Natural killer cell treated with Interleukin-12 subunit alpha and Interleukin-12 subunit beta and Interleukin-15 and Interleukin-18, amount 100 ng/mL, for 72 hours (primary cell): ENCODE measurements at regions not wholly inside any gene's neighbourhood (a gene's known extent, or its start where the extent isn't known, plus 50 kb on each side); places are given as distances from the start of the nearest gene placed in this dataset.

Source experiments
- ATAC-seq, 2 donors: fragments of 150-1000 bp; cut with Tn5 transposase in 1 of 2; sonication (Bioruptor Pico), chemical (Tn5 transposase) in 1 of 2; 2 replicates each; pipeline ENCODE4 v1.10.0; 2021
- DNase-seq: peaks from one replicate; pipeline ENCODE4 v3.0.0; 2022; ENCODE audit warnings: low spot score
- H3K27ac Mint-ChIP-seq, 2 donors: 1 replicate in 1 of 2; 2 replicates in 1 of 2; pipeline ENCODE4 v1.8.0; 2022; ENCODE audit warnings: mixed read lengths in 2 of 2, mild to moderate bottlenecking in 1 of 2, moderate library complexity in 1 of 2
- H3K27me3 Mint-ChIP-seq, 2 donors: 1 replicate in 1 of 2; 2 replicates in 1 of 2; pipeline ENCODE4 v1.8.0; 2022; ENCODE audit warnings: mixed read lengths in 2 of 2
- H3K36me3 Mint-ChIP-seq: one replicate; pipeline ENCODE4 v1.8.0; 2022; ENCODE audit warnings: mixed read lengths
- H3K4me1 Mint-ChIP-seq, 2 donors: 1 replicate in 1 of 2; 2 replicates in 1 of 2; pipeline ENCODE4 v1.8.0; 2022; ENCODE audit warnings: low read depth in 2 of 2, mixed read lengths in 2 of 2, mild to moderate bottlenecking in 1 of 2
- H3K4me3 Mint-ChIP-seq: one replicate; pipeline ENCODE4 v1.8.0; 2022; ENCODE audit warnings: mixed read lengths
- H3K9me3 Mint-ChIP-seq: 2 replicates; pipeline ENCODE4 v1.8.0; 2022; ENCODE audit warnings: mixed read lengths

- no peaks in the 10 kb centered on the region for H3K27me3 Mint-ChIP-seq
- ATAC-seq (no peak), DNase-seq (no peak)
- H3K4me3 Mint-ChIP-seq = no peak overlapping the region
- H3K9me3 Mint-ChIP-seq = peaks cover 10% of the 10 kb centered on the region
- H3K36me3 Mint-ChIP-seq = peaks cover 4% of the 10 kb centered on the region
- H3K4me1 Mint-ChIP-seq = no peaks in the 10 kb centered on the region
- no peak overlapping the region for H3K27ac Mint-ChIP-seq
These were observed 121.1 kb downstream of the HDGFL1 start for GRCh38 chr6:22690446-22690845.

- H3K36me3 Mint-ChIP-seq = no peaks in the 10 kb centered on the region
- no peak overlapping the region for H3K4me3 Mint-ChIP-seq
- no peaks in the 10 kb centered on the region for H3K4me1 Mint-ChIP-seq
- peaks cover 4% of the 10 kb centered on the region for H3K9me3 Mint-ChIP-seq
- no peak for ATAC-seq
- no peak for DNase-seq
- no peaks in the 10 kb centered on the region for H3K27me3 Mint-ChIP-seq
- no peak overlapping the region for H3K27ac Mint-ChIP-seq
These were observed 124.8 kb downstream of the HDGFL1 start for GRCh38 chr6:22694092-22694724.

GRCh38 chr6:22696481-22696880 lies 127.1 kb downstream of the HDGFL1 start:
- H3K27me3 Mint-ChIP-seq = no peaks in the 10 kb centered on the region
- peaks cover 8% of the 10 kb centered on the region for H3K9me3 Mint-ChIP-seq
- H3K27ac Mint-ChIP-seq = no peak overlapping the region
- H3K4me1 Mint-ChIP-seq = no peaks in the 10 kb centered on the region
- DNase-seq (no peak), ATAC-seq (no peak)
- H3K4me3 Mint-ChIP-seq = no peak overlapping the region
- no peaks in the 10 kb centered on the region for H3K36me3 Mint-ChIP-seq

GRCh38 chr6:22697306-22697705 lies 127.9 kb downstream of the HDGFL1 start:
- ATAC-seq (no peak), DNase-seq (no peak)
- Mint-ChIP-seq H3K36me3 (peaks cover under 1% of the 10 kb centered on the region), H3K27ac (no peak overlapping the region), H3K4me3 (no peak overlapping the region), H3K9me3 (peaks cover 11% of the 10 kb centered on the region), H3K4me1 (no peaks in the 10 kb centered on the region), H3K27me3 (no peaks in the 10 kb centered on the region)

- H3K4me1 Mint-ChIP-seq = no peaks in the 10 kb centered on the region
- H3K27ac Mint-ChIP-seq = no peak overlapping the region
- H3K9me3 Mint-ChIP-seq = peaks cover 11% of the 10 kb centered on the region
- ATAC-seq (no peak), DNase-seq (no peak)
- H3K27me3 Mint-ChIP-seq = no peaks in the 10 kb centered on the region
- H3K4me3 Mint-ChIP-seq = no peak overlapping the region
- H3K36me3 Mint-ChIP-seq = peaks cover 5% of the 10 kb centered on the region
These were observed 129.8 kb downstream of the HDGFL1 start for GRCh38 chr6:22699151-22699550.

DNA sequence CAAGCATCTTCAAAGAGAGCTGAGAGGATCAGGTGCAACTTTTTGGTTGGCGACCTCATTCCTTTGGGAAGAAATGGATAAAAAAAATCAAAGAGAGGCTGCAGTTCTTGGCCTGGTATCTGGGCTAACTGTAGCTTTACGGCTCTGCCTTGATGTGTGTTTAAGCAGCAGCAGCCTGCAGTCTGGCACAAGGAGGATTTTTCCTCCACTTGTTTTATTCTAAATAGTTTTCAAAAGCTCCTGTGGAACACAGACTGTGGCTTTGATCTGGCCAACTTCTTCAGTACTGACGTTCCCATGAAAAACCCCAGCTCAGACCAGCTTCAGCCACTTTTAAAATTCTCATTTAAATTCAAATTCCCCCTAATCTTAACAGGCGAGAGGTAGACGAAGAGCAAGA lies 137.3 kb downstream of the HDGFL1 start:
- Mint-ChIP-seq H3K36me3 (peaks cover 5% of the 10 kb centered on the region), H3K27ac (no peak overlapping the region), H3K27me3 (no peaks in the 10 kb centered on the region), H3K9me3 (peaks cover 7% of the 10 kb centered on the region), H3K4me3 (no peak overlapping the region), H3K4me1 (no peaks in the 10 kb centered on the region)
- DNase-seq = no peak
- no peak for ATAC-seq

DNA sequence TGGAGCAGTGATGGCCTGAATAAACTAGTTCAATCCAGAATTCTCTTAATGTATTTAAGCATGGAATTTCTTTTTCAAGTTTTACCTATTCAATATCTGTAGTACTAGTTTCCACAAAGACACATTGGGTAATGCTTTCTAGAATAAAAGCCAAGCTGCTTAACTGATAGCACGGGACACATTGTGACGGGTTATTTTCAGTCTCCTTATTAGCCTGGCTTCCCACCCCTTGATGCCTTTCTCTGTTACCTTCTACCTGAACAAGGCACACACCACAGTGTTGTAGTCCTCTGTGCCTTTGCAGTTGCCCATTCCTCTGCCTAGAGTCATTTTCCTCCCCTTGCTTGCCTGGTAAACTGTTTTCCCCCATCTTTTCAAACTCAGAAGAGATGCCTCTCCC lies 139.1 kb downstream of the HDGFL1 start:
- Mint-ChIP-seq H3K4me1 (no peaks in the 10 kb centered on the region), H3K4me3 (no peak overlapping the region), H3K27ac (no peak overlapping the region), H3K9me3 (peaks cover 5% of the 10 kb centered on the region), H3K36me3 (no peaks in the 10 kb centered on the region), H3K27me3 (no peaks in the 10 kb centered on the region)
- ATAC-seq (no peak), DNase-seq (no peak)

GRCh38 chr6:22709803-22710202 lies 140.4 kb downstream of the HDGFL1 start:
- ATAC-seq = no peak
- H3K27ac Mint-ChIP-seq = no peak overlapping the region

DNA sequence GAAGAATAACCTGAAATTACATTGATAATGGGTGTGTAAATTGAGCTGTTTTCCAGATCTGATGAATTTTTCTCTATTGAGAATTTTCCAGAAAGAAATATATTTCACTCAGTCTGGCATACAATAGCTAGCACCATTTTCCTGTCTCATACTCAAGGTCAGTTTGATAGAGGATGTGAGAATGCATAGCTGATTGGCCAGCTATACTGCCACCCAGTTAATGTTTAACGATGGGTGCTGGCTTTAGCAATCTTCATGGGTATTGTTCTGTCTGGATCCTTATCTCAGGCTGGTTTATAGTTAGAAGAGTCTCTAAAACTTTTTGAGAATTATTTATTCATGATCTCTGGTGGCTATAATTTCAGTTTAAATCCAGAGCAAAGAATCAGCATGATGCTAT lies 147.4 kb downstream of the HDGFL1 start:
- Mint-ChIP-seq H3K36me3 (no peaks in the 10 kb centered on the region), H3K27ac (no peak overlapping the region), H3K4me3 (no peak overlapping the region), H3K27me3 (no peaks in the 10 kb centered on the region), H3K9me3 (peaks cover 9% of the 10 kb centered on the region), H3K4me1 (no peaks in the 10 kb centered on the region)
- ATAC-seq = no peak
- DNase-seq = no peak

More at GRCh38 chr6:22709803-22710202, 140.4 kb downstream of the HDGFL1 start:
- Mint-ChIP-seq H3K36me3 (no peaks in the 10 kb centered on the region), H3K4me1 (no peaks in the 10 kb centered on the region), H3K27me3 (no peaks in the 10 kb centered on the region), H3K9me3 (peaks cover 5% of the 10 kb centered on the region), H3K4me3 (no peak overlapping the region)
- no peak for DNase-seq

DNA sequence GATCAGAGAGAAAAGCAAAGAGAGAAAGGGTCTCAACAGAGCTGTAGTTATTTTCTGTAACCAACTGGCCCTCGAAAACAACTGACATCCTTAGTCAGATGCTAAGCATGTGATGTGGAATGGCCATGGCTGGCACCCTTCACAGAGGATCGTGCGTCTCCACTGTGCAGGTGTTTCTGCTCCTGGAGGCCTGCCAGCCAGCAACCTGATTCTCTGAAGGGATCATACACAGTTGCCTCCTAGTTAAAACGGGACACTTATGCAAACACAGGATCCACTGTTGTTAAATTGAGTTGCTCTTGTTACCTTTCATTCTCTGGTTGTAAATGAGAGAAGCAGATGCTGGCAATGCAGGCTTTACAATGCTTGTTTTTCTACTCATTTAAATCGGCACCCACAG lies 148.5 kb downstream of the HDGFL1 start:
- Mint-ChIP-seq H3K4me1 (no peaks in the 10 kb centered on the region), H3K36me3 (no peaks in the 10 kb centered on the region), H3K27ac (no peak overlapping the region), H3K27me3 (no peaks in the 10 kb centered on the region), H3K4me3 (no peak overlapping the region), H3K9me3 (peaks cover 12% of the 10 kb centered on the region)
- ATAC-seq (no peak), DNase-seq (no peak)

GRCh38 chr6:22722913-22723312 lies 153.5 kb downstream of the HDGFL1 start:
- ATAC-seq (no peak), DNase-seq (no peak)
- Mint-ChIP-seq H3K4me1 (no peaks in the 10 kb centered on the region), H3K4me3 (no peak overlapping the region), H3K9me3 (peaks cover 17% of the 10 kb centered on the region), H3K36me3 (no peaks in the 10 kb centered on the region), H3K27ac (no peak overlapping the region), H3K27me3 (no peaks in the 10 kb centered on the region)

- no peaks in the 10 kb centered on the region for H3K4me1 Mint-ChIP-seq
- H3K4me3 Mint-ChIP-seq = no peak overlapping the region
- H3K36me3 Mint-ChIP-seq = no peaks in the 10 kb centered on the region
- DNase-seq = no peak
- H3K27ac Mint-ChIP-seq = no peak overlapping the region
- H3K9me3 Mint-ChIP-seq = peaks cover 10% of the 10 kb centered on the region
- ATAC-seq = no peak
- H3K27me3 Mint-ChIP-seq = no peaks in the 10 kb centered on the region
These were observed 157.6 kb downstream of the HDGFL1 start for GRCh38 chr6:22726966-22727365.

- peaks cover 8% of the 10 kb centered on the region for H3K9me3 Mint-ChIP-seq
- H3K27me3 Mint-ChIP-seq = no peaks in the 10 kb centered on the region
- ATAC-seq (no peak), DNase-seq (no peak)
- H3K27ac Mint-ChIP-seq = no peak overlapping the region
- no peaks in the 10 kb centered on the region for H3K4me1 Mint-ChIP-seq
- no peaks in the 10 kb centered on the region for H3K36me3 Mint-ChIP-seq
- H3K4me3 Mint-ChIP-seq = no peak overlapping the region
These were observed 158.3 kb downstream of the HDGFL1 start for GRCh38 chr6:22727710-22728109.

GRCh38 chr6:22732176-22732970 lies 163.0 kb downstream of the HDGFL1 start:
- Mint-ChIP-seq H3K27ac (no peak overlapping the region), H3K4me3 (no peak overlapping the region), H3K27me3 (no peaks in the 10 kb centered on the region), H3K36me3 (peaks cover 4% of the 10 kb centered on the region), H3K4me1 (no peaks in the 10 kb centered on the region), H3K9me3 (peaks cover 3% of the 10 kb centered on the region)
- DNase-seq (no peak), ATAC-seq (no peak)
